DOHH2 (cell line): ENCODE measurements at regions not wholly inside any gene's neighbourhood (a gene's known extent, or its start where the extent isn't known, plus 50 kb on each side); places are given as distances from the start of the nearest gene placed in this dataset.

ENCODE experiments used
- H3F3A ChIP-seq: fragments of 200-600 bp; sonication (generic), shearing (Covaris generic); 2 replicates; pipeline ENCODE4 v1.6.0; 2016; ENCODE audit warnings: antibody characterized with exemption, mild to moderate bottlenecking; ENCODE audit not compliant: control insufficient read depth, insufficient read depth
- H3K27ac ChIP-seq: fragments of 200-600 bp; sonication (generic); 2 replicates; pipeline ENCODE4 v1.5.1; 2014; ENCODE audit warnings: low read depth, mild to moderate bottlenecking, low read length, moderate library complexity
- H3K27me3 ChIP-seq: fragments of 200-600 bp; sonication (generic); 2 replicates; pipeline ENCODE4 v1.6.1; 2014; ENCODE audit warnings: mild to moderate bottlenecking, low read length, mixed read lengths; ENCODE audit not compliant: control insufficient read depth
- H3K36me3 ChIP-seq: fragments of 200-600 bp; sonication (generic); 2 replicates; pipeline ENCODE4 v1.6.1; 2014; ENCODE audit warnings: mild to moderate bottlenecking, low read length, moderate library complexity, mixed read lengths; ENCODE audit not compliant: control insufficient read depth
- H3K4me1 ChIP-seq: fragments of 200-600 bp; sonication (generic); 2 replicates; pipeline ENCODE4 v1.6.1; 2014; ENCODE audit warnings: mild to moderate bottlenecking, low read length, mixed read lengths; ENCODE audit not compliant: control insufficient read depth
- H3K4me2 ChIP-seq: fragments of 200-600 bp; sonication (generic); 2 replicates; pipeline ENCODE4 v1.6.0; 2014; ENCODE audit warnings: mild to moderate bottlenecking, low read length, moderate library complexity
- H3K4me3 ChIP-seq: fragments of 200-600 bp; sonication (generic); 2 replicates; pipeline ENCODE4 v1.5.1; 2014; ENCODE audit warnings: mild to moderate bottlenecking, low read length, mixed read lengths
- H3K79me2 ChIP-seq: fragments of 200-600 bp; sonication (generic); 2 replicates; pipeline ENCODE4 v1.6.1; 2014; ENCODE audit warnings: mild to moderate bottlenecking, low read length, mixed read lengths; ENCODE audit not compliant: control insufficient read depth
- H3K9me2 ChIP-seq: fragments of 200-600 bp; sonication (generic); replicated peaks from 2 replicates; pipeline ENCODE4 v1.6.1; 2014; ENCODE audit warnings: mild to moderate bottlenecking, low read length, mixed read lengths; ENCODE audit not compliant: control insufficient read depth
- H3K9me3 ChIP-seq: fragments of 200-600 bp; sonication (generic); 2 replicates; pipeline ENCODE4 v1.6.1; 2014; ENCODE audit warnings: antibody characterized with exemption, low read length, mixed read lengths; ENCODE audit not compliant: control insufficient read depth, insufficient read depth
- H4K20me1 ChIP-seq: fragments of 200-600 bp; sonication (generic); 2 replicates; pipeline ENCODE4 v1.6.0; 2014; ENCODE audit warnings: low read depth, mild to moderate bottlenecking, antibody characterized with exemption, low read length, moderate library complexity; ENCODE audit not compliant: control insufficient read depth, insufficient read depth
- CTCF ChIP-seq: fragments of 200-600 bp; sonication (generic); IDR thresholded peaks from one replicate; pipeline ENCODE4 v1.5.1; 2014; ENCODE audit warnings: antibody characterized with exemption, mild to moderate bottlenecking, low read depth, low read length; ENCODE audit not compliant: poor library complexity, severe bottlenecking
- EZH2phosphoT487 ChIP-seq: fragments of 200-600 bp; sonication (generic); IDR thresholded peaks from 2 replicates; pipeline ENCODE4 v1.6.1; 2017; ENCODE audit warnings: borderline replicate concordance, mild to moderate bottlenecking, antibody characterized with exemption, low read length, moderate library complexity, mixed read lengths

- Histone ChIP-seq H3K9me2 (no peaks in the 10 kb centered on the region), H4K20me1 (no peaks in the 10 kb centered on the region), H3K4me3 (no peak overlapping the region), H3K4me2 (no peak overlapping the region), H3K79me2 (no peaks in the 10 kb centered on the region), H3K36me3 (no peaks in the 10 kb centered on the region), H3K27me3 (no peaks in the 10 kb centered on the region), H3K4me1 (no peaks in the 10 kb centered on the region), H3K27ac (no peak overlapping the region), H3K9me3 (no peaks in the 10 kb centered on the region), H3F3A (no peaks in the 10 kb centered on the region)
- TF ChIP-seq EZH2phosphoT487 (no peak), CTCF (no peak)
Observed at GRCh38 chr9:7909537-7909936, 110.0 kb upstream of the DMAC1 start.

GRCh38 chr9:7907551-7908337, 108.2 kb upstream of the DMAC1 start:
- no peak for TF ChIP-seq EZH2phosphoT487
- TF ChIP-seq CTCF: no peak
- no peak overlapping the region for H3K4me3 ChIP-seq
- no peak overlapping the region for H3K27ac ChIP-seq
- H3F3A ChIP-seq: no peaks in the 10 kb centered on the region
- no peaks in the 10 kb centered on the region for H3K79me2 ChIP-seq
- no peaks in the 10 kb centered on the region for H4K20me1 ChIP-seq
- no peaks in the 10 kb centered on the region for H3K27me3 ChIP-seq
- no peaks in the 10 kb centered on the region for H3K4me1 ChIP-seq
- H3K36me3 ChIP-seq: no peaks in the 10 kb centered on the region
- no peaks in the 10 kb centered on the region for H3K9me2 ChIP-seq
- no peaks in the 10 kb centered on the region for H3K9me3 ChIP-seq
- H3K4me2 ChIP-seq: no peak overlapping the region

- H3K36me3 ChIP-seq: no peaks in the 10 kb centered on the region
- H3K27me3 ChIP-seq: no peaks in the 10 kb centered on the region
- H3K27ac ChIP-seq: no peak overlapping the region
- no peaks in the 10 kb centered on the region for H3K4me1 ChIP-seq
- no peak overlapping the region for H3K4me2 ChIP-seq
- no peaks in the 10 kb centered on the region for H3K9me2 ChIP-seq
- H3K4me3 ChIP-seq: no peak overlapping the region
- H3K79me2 ChIP-seq: no peaks in the 10 kb centered on the region
- H3F3A ChIP-seq: no peaks in the 10 kb centered on the region
- H4K20me1 ChIP-seq: no peaks in the 10 kb centered on the region
- TF ChIP-seq CTCF (no peak), EZH2phosphoT487 (no peak)
- H3K9me3 ChIP-seq: no peaks in the 10 kb centered on the region
Observed at GRCh38 chr9:7906783-7907550, 107.4 kb upstream of the DMAC1 start.
